H9 (cell line): ENCODE measurements at regions not wholly inside any gene's neighbourhood (a gene's known extent, or its start where the extent isn't known, plus 50 kb on each side); places are given as distances from the start of the nearest gene placed in this dataset.
A peak's percentile ranks its signal among the peaks of the same experiment; 100 is the strongest.

Experiments
- DNase-seq: peaks from one replicate; pipeline ENCODE4 v3.0.0-alpha.2; 2017
- H2AFZ ChIP-seq: one replicate; pipeline ENCODE4 v1.6.1; 2013; ENCODE audit warnings: mild to moderate bottlenecking, low read length, control low read depth, moderate library complexity
- H2AK5ac ChIP-seq: 2 replicates; pipeline ENCODE4 v1.6.1; 2013; ENCODE audit warnings: low read length, control low read depth, mixed read lengths; ENCODE audit not compliant: insufficient read length
- H2BK120ac ChIP-seq: one replicate; pipeline ENCODE4 v1.6.1; 2013; ENCODE audit warnings: low read depth, mild to moderate bottlenecking, low read length, control low read depth, inconsistent platforms; ENCODE audit not compliant: poor library complexity, severe bottlenecking
- H2BK12ac ChIP-seq: 2 replicates; pipeline ENCODE4 v1.6.1; 2013; ENCODE audit warnings: low read length, control low read depth, mixed read lengths, low read depth; ENCODE audit not compliant: insufficient read length
- H2BK15ac ChIP-seq: 2 replicates; pipeline ENCODE4 v1.6.1; 2013; ENCODE audit warnings: low read depth, low read length, control low read depth
- H2BK20ac ChIP-seq: one replicate; pipeline ENCODE4 v1.6.1; 2013; ENCODE audit warnings: low read depth, mild to moderate bottlenecking, low read length, control low read depth, inconsistent platforms; ENCODE audit not compliant: poor library complexity, severe bottlenecking
- H2BK5ac ChIP-seq: 2 replicates; pipeline ENCODE4 v1.6.1; 2013; ENCODE audit warnings: low read length, control low read depth, mixed read lengths; ENCODE audit not compliant: insufficient read length
- H3K14ac ChIP-seq: 2 replicates; pipeline ENCODE4 v1.6.1; 2013; ENCODE audit warnings: low read length, control low read depth; ENCODE audit not compliant: insufficient read depth
- H3K18ac ChIP-seq: 2 replicates; pipeline ENCODE4 v1.6.1; 2013; ENCODE audit warnings: low read depth, mild to moderate bottlenecking, mixed read lengths, low read length, control low read depth; ENCODE audit not compliant: insufficient read length
- H3K23ac ChIP-seq: 2 replicates; pipeline ENCODE4 v1.6.1; 2013; ENCODE audit warnings: low read length, control low read depth, mixed read lengths, low read depth; ENCODE audit not compliant: insufficient read length
- H3K23me2 ChIP-seq: 2 replicates; pipeline ENCODE4 v1.6.1; 2013; ENCODE audit warnings: low read depth, mild to moderate bottlenecking, mixed read lengths, low read length, control low read depth; ENCODE audit not compliant: insufficient read length, poor library complexity, severe bottlenecking
- H3K27ac ChIP-seq: 2 replicates; pipeline ENCODE4 v1.5.1; 2013; ENCODE audit warnings: low read length, control low read depth, mixed read lengths, low read depth; ENCODE audit not compliant: insufficient read length
- H3K27me3 ChIP-seq: 2 replicates; pipeline ENCODE4 v1.6.1; 2013; ENCODE audit warnings: low read length, control low read depth, inconsistent platforms; ENCODE audit not compliant: insufficient read depth
- H3K4ac ChIP-seq: 2 replicates; pipeline ENCODE4 v1.6.1; 2013; ENCODE audit warnings: low read depth, mild to moderate bottlenecking, control low read depth, inconsistent platforms, low read length, moderate library complexity
- H3K4me1 ChIP-seq: 2 replicates; pipeline ENCODE4 v1.6.1; 2013; ENCODE audit warnings: low read length, control low read depth, inconsistent platforms; ENCODE audit not compliant: insufficient read depth
- H3K4me2 ChIP-seq: 2 replicates; pipeline ENCODE4 v1.6.1; 2013; ENCODE audit warnings: low read length, control low read depth, mixed read lengths; ENCODE audit not compliant: insufficient read length, insufficient read depth
- H3K56ac ChIP-seq: 2 replicates; pipeline ENCODE4 v1.6.1; 2013; ENCODE audit warnings: low read depth, mild to moderate bottlenecking, mixed read lengths, low read length, control low read depth; ENCODE audit not compliant: insufficient read length
- H3K79me1 ChIP-seq: 2 replicates; pipeline ENCODE4 v1.6.1; 2013; ENCODE audit warnings: low read depth, mild to moderate bottlenecking, moderate library complexity, low read length, control low read depth, inconsistent platforms; ENCODE audit not compliant: insufficient read depth, poor library complexity, severe bottlenecking
- H3K79me2 ChIP-seq: 2 replicates; pipeline ENCODE4 v1.6.1; 2013; ENCODE audit warnings: low read length, control low read depth, inconsistent platforms; ENCODE audit not compliant: insufficient read depth
- H3K9ac ChIP-seq: 2 replicates; pipeline ENCODE4 v1.6.1; 2013; ENCODE audit warnings: low read length, control low read depth, mixed read lengths; ENCODE audit not compliant: insufficient read length; ENCODE audit errors: extremely low read depth
- H3K9me3 ChIP-seq: one replicate; pipeline ENCODE4 v1.6.1; 2013; ENCODE audit warnings: low read depth, low read length, inconsistent platforms; ENCODE audit not compliant: control insufficient read depth
- H3T11ph ChIP-seq: one replicate; pipeline ENCODE4 v1.6.1; 2013; ENCODE audit warnings: mild to moderate bottlenecking, low read length, control low read depth, inconsistent platforms
- H4K20me1 ChIP-seq: one replicate; pipeline ENCODE4 v1.6.1; 2013; ENCODE audit not compliant: control insufficient read depth, insufficient read length, insufficient read depth
- H4K5ac ChIP-seq: 2 replicates; pipeline ENCODE4 v1.6.1; 2013; ENCODE audit warnings: low read depth, mild to moderate bottlenecking, mixed read lengths, low read length, control low read depth; ENCODE audit not compliant: insufficient read length
- H4K8ac ChIP-seq: replicated peaks from 2 replicates; pipeline ENCODE4 v1.6.1; 2013; ENCODE audit warnings: low read length, control low read depth, mixed read lengths, low read depth; ENCODE audit not compliant: insufficient read length
- H4K91ac ChIP-seq: 2 replicates; pipeline ENCODE4 v1.6.1; 2013; ENCODE audit warnings: low read depth, mild to moderate bottlenecking, moderate library complexity, mixed read lengths, low read length, control low read depth; ENCODE audit not compliant: insufficient read length
- H3K27ac Mint-ChIP-seq, 3 experiments: 2 replicates in 2 of 3; 3 replicates in 1 of 3; pipeline ENCODE4 v1.8.0; 2020 to 2021; ENCODE audit warnings: mixed read lengths in 3 of 3, mild to moderate bottlenecking in 1 of 3, moderate library complexity in 1 of 3
- H3K27me3 Mint-ChIP-seq: 2 replicates; pipeline ENCODE4 v1.8.0; 2021; ENCODE audit warnings: low read depth, mild to moderate bottlenecking, moderate library complexity, mixed read lengths
- H3K36me3 Mint-ChIP-seq, 3 experiments: 2 replicates in 2 of 3; 3 replicates in 1 of 3; pipeline ENCODE4 v1.8.0; 2020 to 2021; ENCODE audit warnings: low read depth in 3 of 3, mixed read lengths in 3 of 3; ENCODE audit not compliant: insufficient read depth in 1 of 3
- H3K4me1 Mint-ChIP-seq, 2 experiments: 2 replicates each; pipeline ENCODE4 v1.8.0; 2020; ENCODE audit warnings: mixed read lengths in 2 of 2
- H3K4me3 Mint-ChIP-seq, 2 experiments: 2 replicates in 1 of 2; 3 replicates in 1 of 2; pipeline ENCODE4 v1.8.0; 2020 to 2021; ENCODE audit warnings: mild to moderate bottlenecking in 2 of 2, mixed read lengths in 2 of 2, moderate library complexity in 1 of 2
- H3K9me3 Mint-ChIP-seq, 2 experiments: 2 replicates in 1 of 2; 3 replicates in 1 of 2; pipeline ENCODE4 v1.8.0; 2020; ENCODE audit warnings: mild to moderate bottlenecking in 2 of 2, mixed read lengths in 2 of 2, moderate library complexity in 1 of 2
- WGBS: extraction: QIAGEN DNeasy Blood & Tissue Kit; methylation state at CpG from one replicate; pipeline ENCODE4 v1.1.7; 2013; ENCODE audit warnings: missing lambda C conversion rate, low lambda C conversion rate, mixed read lengths; ENCODE audit not compliant: insufficient read length; ENCODE audit errors: extremely low coverage; 5-methylcytosine and 5-hydroxymethylcytosine counted together
- TF ChIP-seq, protein P1 (sequence below): fragments of 200-600 bp; sonication (generic); conservative IDR thresholded peaks from 3 replicates; pipeline ENCODE4 v1.8.0; 2021; ENCODE audit warnings: antibody characterized with exemption, mild to moderate bottlenecking

DNA sequence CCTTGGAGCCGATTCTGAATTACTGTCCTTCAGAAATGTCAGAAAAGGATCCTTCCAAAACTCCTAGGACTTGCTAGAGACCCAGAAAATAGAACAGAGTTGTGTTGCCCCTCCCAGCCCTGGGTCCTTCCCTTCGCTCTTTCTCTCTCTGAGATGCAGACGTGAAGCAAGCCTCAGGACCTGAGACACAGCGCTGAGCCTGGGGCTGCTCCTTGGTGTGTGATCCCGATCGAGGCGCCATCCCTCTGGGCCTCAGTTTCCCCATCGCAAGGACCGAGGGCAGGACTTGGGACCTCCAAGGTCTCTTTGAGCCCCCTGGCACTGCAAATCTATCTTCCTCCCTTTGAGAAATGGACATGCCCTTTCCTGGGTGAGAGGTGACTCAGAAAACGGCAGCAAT is 533.5 kb downstream of the TBC1D22A start:
- Histone ChIP-seq H4K8ac (no peak overlapping the region), H3K9ac (no peak overlapping the region), H2AK5ac (no peak overlapping the region), H4K20me1 (no peaks in the 10 kb centered on the region), H3K9me3 (peaks cover 96% of the 10 kb centered on the region), H4K5ac (no peak overlapping the region), H3K4ac (no peak overlapping the region), H2BK15ac (no peak overlapping the region), H3T11ph (no peak overlapping the region), H3K23me2 (no peaks in the 10 kb centered on the region), H2BK12ac (no peak overlapping the region), H3K27ac (no peak overlapping the region), H3K79me2 (no peaks in the 10 kb centered on the region), H3K4me2 (no peak overlapping the region), H3K4me1 (no peaks in the 10 kb centered on the region), H4K91ac (no peak overlapping the region), H2BK5ac (no peak overlapping the region), H2BK20ac (no peak overlapping the region), H3K79me1 (no peaks in the 10 kb centered on the region), H3K14ac (no peak overlapping the region), H3K18ac (no peak overlapping the region), H3K27me3 (no peaks in the 10 kb centered on the region), H3K56ac (no peak overlapping the region), H2BK120ac (no peak overlapping the region), H3K23ac (no peak overlapping the region), H2AFZ (no peak overlapping the region)
- H3K4me3 Mint-ChIP-seq: peak overlapping the region in 1 of 2 experiments; percentile 31; a peak in 1 of 5 replicates
- H3K9me3 Mint-ChIP-seq: peaks cover 84 to 96% of the 10 kb centered on the region in 2 experiments
- H3K4me1 Mint-ChIP-seq: no peaks in the 10 kb centered on the region
- peaks cover 8 to 46% (median 16%) of the 10 kb centered on the region in 3 experiments; a peak in 6 of 7 replicates for H3K36me3 Mint-ChIP-seq
- WGBS: no CpG with 5 or more reads among the region's 10 CpGs
- no peak overlapping the region for H3K27ac Mint-ChIP-seq
- peaks cover 10% of the 10 kb centered on the region for H3K27me3 Mint-ChIP-seq
- TF ChIP-seq, protein P1, sequence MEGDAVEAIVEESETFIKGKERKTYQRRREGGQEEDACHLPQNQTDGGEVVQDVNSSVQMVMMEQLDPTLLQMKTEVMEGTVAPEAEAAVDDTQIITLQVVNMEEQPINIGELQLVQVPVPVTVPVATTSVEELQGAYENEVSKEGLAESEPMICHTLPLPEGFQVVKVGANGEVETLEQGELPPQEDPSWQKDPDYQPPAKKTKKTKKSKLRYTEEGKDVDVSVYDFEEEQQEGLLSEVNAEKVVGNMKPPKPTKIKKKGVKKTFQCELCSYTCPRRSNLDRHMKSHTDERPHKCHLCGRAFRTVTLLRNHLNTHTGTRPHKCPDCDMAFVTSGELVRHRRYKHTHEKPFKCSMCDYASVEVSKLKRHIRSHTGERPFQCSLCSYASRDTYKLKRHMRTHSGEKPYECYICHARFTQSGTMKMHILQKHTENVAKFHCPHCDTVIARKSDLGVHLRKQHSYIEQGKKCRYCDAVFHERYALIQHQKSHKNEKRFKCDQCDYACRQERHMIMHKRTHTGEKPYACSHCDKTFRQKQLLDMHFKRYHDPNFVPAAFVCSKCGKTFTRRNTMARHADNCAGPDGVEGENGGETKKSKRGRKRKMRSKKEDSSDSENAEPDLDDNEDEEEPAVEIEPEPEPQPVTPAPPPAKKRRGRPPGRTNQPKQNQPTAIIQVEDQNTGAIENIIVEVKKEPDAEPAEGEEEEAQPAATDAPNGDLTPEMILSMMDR: no peak
- DNase-seq: no peak
